Lower lobe of right lung (tissue), 2 donors: ENCODE measurements at regions not wholly inside any gene's neighbourhood (a gene's known extent, or its start where the extent isn't known, plus 50 kb on each side); places are given as distances from the start of the nearest gene placed in this dataset.
"Not testable (repeated sequence)": the region's sequence is repeated elsewhere in the genome, so short reads cannot be mapped to it uniquely, and the experiment has no call there.

Experiments used
- ATAC-seq, 2 donors: fragments of 200-7000 bp; cut with Tn5 transposase; one replicate each; pipeline ENCODE4 v1.9.1; 2020 to 2022; ENCODE audit warnings: mild to moderate bottlenecking in 2 of 2, moderate library complexity in 2 of 2
- DNase-seq: peaks from one replicate; pipeline ENCODE4 v3.0.0-alpha.2; 2020
- H3K27ac ChIP-seq: fragments of 200-600 bp; one replicate; pipeline ENCODE4 v1.8.0; 2022
- H3K27me3 ChIP-seq: fragments of 200-600 bp; one replicate; pipeline ENCODE4 v1.8.0; 2022; ENCODE audit warnings: low read depth
- H3K36me3 ChIP-seq: fragments of 200-600 bp; one replicate; pipeline ENCODE4 v1.8.0; 2022; ENCODE audit warnings: mild to moderate bottlenecking
- H3K4me1 ChIP-seq: fragments of 200-600 bp; one replicate; pipeline ENCODE4 v1.8.0; 2022
- H3K4me3 ChIP-seq: fragments of 200-600 bp; one replicate; pipeline ENCODE4 v1.8.0; 2022; ENCODE audit warnings: mild to moderate bottlenecking
- H3K9me3 ChIP-seq: fragments of 200-600 bp; one replicate; pipeline ENCODE4 v1.8.0; 2022
- CTCF ChIP-seq: fragments of 200-600 bp; IDR thresholded peaks from one replicate; pipeline ENCODE4 v1.8.0; 2022; ENCODE audit warnings: antibody characterized with exemption, mild to moderate bottlenecking
- intact Hi-C: fragments of 100-400 bp; cut with DNase I; formaldehyde crosslinking; loops from one replicate; pipeline ENCODE4 v1.11.0; 2022
- donor health status: DM: no; HTN: yes; CAD: no; lungs with severe emphysema.

GRCh38 chr14:39505812-39506211 is 73.6 kb upstream of the FBXO33 start:
- ATAC-seq (no peak), DNase-seq (no peak)
- H3K4me3 ChIP-seq = no peak overlapping the region
- no peak overlapping the region for H3K27ac ChIP-seq
- intact Hi-C loops = no loop called here
- H3K27me3 ChIP-seq = no peaks in the 10 kb centered on the region
- no peaks in the 10 kb centered on the region for H3K36me3 ChIP-seq
- H3K4me1 ChIP-seq = no peaks in the 10 kb centered on the region
- TF ChIP-seq CTCF = no peak
- peaks cover 14% of the 10 kb centered on the region for H3K9me3 ChIP-seq

- no peak overlapping the region for H3K4me3 ChIP-seq
- no peak overlapping the region for H3K27ac ChIP-seq
- no peaks in the 10 kb centered on the region for H3K4me1 ChIP-seq
- H3K9me3 ChIP-seq = no peaks in the 10 kb centered on the region
- DNase-seq = no peak
- TF ChIP-seq CTCF = no peak
- intact Hi-C loops = no loop called here
- no peak for ATAC-seq
- no peaks in the 10 kb centered on the region for H3K36me3 ChIP-seq
- no peaks in the 10 kb centered on the region for H3K27me3 ChIP-seq
These were observed 68.0 kb upstream of the FBXO33 start for GRCh38 chr14:39500253-39500652.

- intact Hi-C loops = no loop called here
- Histone ChIP-seq H3K9me3 (no peaks in the 10 kb centered on the region), H3K27me3 (no peaks in the 10 kb centered on the region), H3K36me3 (no peaks in the 10 kb centered on the region), H3K4me1 (no peaks in the 10 kb centered on the region), H3K27ac (no peak overlapping the region), H3K4me3 (no peak overlapping the region)
- no peak for TF ChIP-seq CTCF
- no peak for ATAC-seq
- no peak for DNase-seq
These were observed 67.3 kb upstream of the FBXO33 start for GRCh38 chr14:39499514-39499913.

- ATAC-seq, H3K27ac ChIP-seq, H3K36me3 ChIP-seq, H3K4me1 ChIP-seq, H3K9me3 ChIP-seq, H3K27me3 ChIP-seq, DNase-seq, intact Hi-C loops, H3K4me3 ChIP-seq: not testable (repeated sequence)
These were observed 65.4 kb upstream of the FBXO33 start for GRCh38 chr14:39497677-39498076.

GRCh38 chr14:39492267-39492666 is 60.0 kb upstream of the FBXO33 start:
- H3K27ac ChIP-seq = no peak overlapping the region
- no peak overlapping the region for H3K4me3 ChIP-seq
- no peak for DNase-seq
- intact Hi-C loops = no loop called here
- H3K9me3 ChIP-seq = no peaks in the 10 kb centered on the region
- TF ChIP-seq CTCF = no peak
- H3K27me3 ChIP-seq = no peaks in the 10 kb centered on the region
- H3K36me3 ChIP-seq = no peaks in the 10 kb centered on the region
- H3K4me1 ChIP-seq = no peaks in the 10 kb centered on the region
- no peak for ATAC-seq

- TF ChIP-seq CTCF = peak; percentile 67
- Histone ChIP-seq H3K27me3 (no peaks in the 10 kb centered on the region), H3K27ac (no peak overlapping the region), H3K36me3 (no peaks in the 10 kb centered on the region), H3K4me1 (no peaks in the 10 kb centered on the region), H3K4me3 (no peak overlapping the region), H3K9me3 (no peaks in the 10 kb centered on the region)
- DNase-seq (no peak), ATAC-seq (no peak)
- intact Hi-C loops = no loop called here
These were observed 58.9 kb upstream of the FBXO33 start for GRCh38 chr14:39491134-39491571.
